H1 (cell line): ENCODE measurements at regions not wholly inside any gene's neighbourhood (a gene's known extent, or its start where the extent isn't known, plus 50 kb on each side); places are given as distances from the start of the nearest gene placed in this dataset.

Experiments used
- CTCF ChIA-PET: fragments of 300-600 bp; sonication (Branson Sonifier 250); formaldehyde crosslinking; loops from one replicate; lab custom pipeline; 2021; ENCODE audit not compliant: partially characterized antibody; lab: Charles Lee
- POLR2A ChIA-PET: fragments of 300-600 bp; sonication (Branson Sonifier 250); formaldehyde crosslinking; loops from one replicate; lab custom pipeline; 2021; ENCODE audit warnings: inconsistent platforms; ENCODE audit not compliant: partially characterized antibody; lab: Charles Lee
- DNase-seq, 2 experiments: peaks; one replicate each; pipeline versions ENCODE4 v3.0.0 to v3.0.0-alpha.2; 2010 to 2022; ENCODE audit warnings: low spot score in 2 of 2, low read depth in 1 of 2, mixed read lengths in 1 of 2
- FAIRE-seq: peaks from 2 replicates; lab custom pipeline; 2011; peaks lifted over from hg19 to GRCh38; lab: Jason Lieb, UNC
- H2AFZ ChIP-seq: 2 replicates; pipeline ENCODE4 v1.8.1; 2012; ENCODE audit warnings: low read length, inconsistent platforms
- H2AK5ac ChIP-seq: 2 replicates; pipeline ENCODE4 v1.6.1; 2013; ENCODE audit warnings: low read depth, low read length
- H2BK120ac ChIP-seq: replicated peaks from 2 replicates; pipeline ENCODE3; 2013; ENCODE audit warnings: low read depth, low read length, inconsistent platforms
- H2BK12ac ChIP-seq: 2 replicates; pipeline ENCODE4 v1.6.1; 2013; ENCODE audit warnings: low read depth, low read length
- H2BK15ac ChIP-seq: 2 replicates; pipeline ENCODE4 v1.6.1; 2013; ENCODE audit warnings: low read length
- H2BK20ac ChIP-seq: 2 replicates; pipeline ENCODE4 v1.6.1; 2013; ENCODE audit warnings: low read length
- H2BK5ac ChIP-seq: 2 replicates; pipeline ENCODE4 v1.6.1; 2013; ENCODE audit warnings: low read depth, low read length
- H3K14ac ChIP-seq: 2 replicates; pipeline ENCODE4 v1.6.1; 2013; ENCODE audit warnings: inconsistent platforms; ENCODE audit not compliant: insufficient read length
- H3K18ac ChIP-seq: 2 replicates; pipeline ENCODE4 v1.6.1; 2013; ENCODE audit warnings: low read length; ENCODE audit errors: extremely low read depth
- H3K23ac ChIP-seq: 2 replicates; pipeline ENCODE4 v1.6.1; 2013; ENCODE audit warnings: inconsistent platforms; ENCODE audit not compliant: insufficient read length
- H3K23me2 ChIP-seq: 2 replicates; pipeline ENCODE4 v1.6.1; 2013; ENCODE audit warnings: low read depth, low read length
- H3K27ac ChIP-seq: 2 replicates; pipeline ENCODE4 v1.6.1; 2011; ENCODE audit warnings: low read depth, low read length, inconsistent platforms
- H3K27me3 ChIP-seq, 4 experiments: replicated peaks in 1 of 4; 1 replicate in 1 of 4; 2 replicates in 3 of 4; pipeline versions ENCODE4 v1.6.1 to v1.8.1; 2011 to 2013; ENCODE audit warnings: low read length in 3 of 4, mild to moderate bottlenecking in 3 of 4, inconsistent platforms in 2 of 4, mixed read lengths in 2 of 4, moderate library complexity in 1 of 4; ENCODE audit not compliant: control insufficient read depth in 3 of 4, insufficient read depth in 3 of 4; ENCODE audit errors: extremely low read depth in 1 of 4
- H3K36me3 ChIP-seq, 4 experiments: 2 replicates each; pipeline versions ENCODE4 v1.6.1 to v1.8.1; 2011 to 2013; ENCODE audit warnings: mild to moderate bottlenecking in 4 of 4, low read length in 3 of 4, moderate library complexity in 2 of 4, control low read depth in 1 of 4, inconsistent platforms in 1 of 4; ENCODE audit not compliant: insufficient read depth in 4 of 4, control insufficient read depth in 2 of 4
- H3K4ac ChIP-seq: replicated peaks from 2 replicates; pipeline ENCODE3; 2013; ENCODE audit warnings: low read length, low read depth, mixed read lengths, inconsistent platforms; ENCODE audit not compliant: insufficient read length
- H3K4me1 ChIP-seq, 4 experiments: replicated peaks in 1 of 4; 1 replicate in 1 of 4; 2 replicates in 3 of 4; pipeline versions ENCODE4 v1.6.1 to v1.8.1; 2011 to 2013; ENCODE audit warnings: low read length in 3 of 4, inconsistent platforms in 2 of 4, mixed read lengths in 1 of 4; ENCODE audit not compliant: insufficient read depth in 4 of 4, control insufficient read depth in 3 of 4
- H3K4me2 ChIP-seq, 2 experiments: 2 replicates each; pipeline versions ENCODE4 v1.6.1 to v1.8.1; 2011 to 2013; ENCODE audit warnings: low read depth in 2 of 2, low read length in 2 of 2, control low read depth in 1 of 2, inconsistent platforms in 1 of 2, mild to moderate bottlenecking in 1 of 2; ENCODE audit not compliant: insufficient read depth in 1 of 2
- H3K4me3 ChIP-seq, 4 experiments: fragments of 200-600, 300-600 bp in 1 of 4; sonication (generic), shearing (Covaris generic), sonication (Bioruptor Twin) in 1 of 4; 2 replicates each; pipeline versions ENCODE4 v1.5.1 to v1.8.1; 2011 to 2016; ENCODE audit warnings: low read length in 4 of 4, low read depth in 3 of 4, control low read depth in 2 of 4, inconsistent platforms in 2 of 4, mild to moderate bottlenecking in 2 of 4, mixed read lengths in 1 of 4, moderate library complexity in 1 of 4; ENCODE audit not compliant: insufficient read depth in 2 of 4; ENCODE audit errors: extremely low read depth in 1 of 4
- H3K56ac ChIP-seq: replicated peaks from 2 replicates; pipeline ENCODE3; 2013; ENCODE audit warnings: low read depth, mild to moderate bottlenecking, mixed read lengths, low read length, inconsistent platforms; ENCODE audit not compliant: insufficient read length
- H3K79me1 ChIP-seq: 2 replicates; pipeline ENCODE4 v1.6.1; 2013; ENCODE audit warnings: low read depth, low read length, control low read depth
- H3K79me2 ChIP-seq, 2 experiments: 2 replicates each; pipeline versions ENCODE4 v1.6.1 to v1.8.1; 2012 to 2013; ENCODE audit warnings: low read length in 2 of 2, mild to moderate bottlenecking in 2 of 2, inconsistent platforms in 1 of 2; ENCODE audit not compliant: insufficient read depth in 2 of 2, control insufficient read depth in 1 of 2
- H3K9ac ChIP-seq, 4 experiments: replicated peaks in 1 of 4; 1 replicate in 1 of 4; 2 replicates in 3 of 4; pipeline versions ENCODE4 v1.6.1 to v1.8.1; 2011 to 2013; ENCODE audit warnings: low read depth in 3 of 4, low read length in 3 of 4, control low read depth in 2 of 4, mild to moderate bottlenecking in 2 of 4, moderate library complexity in 2 of 4, inconsistent platforms in 1 of 4; ENCODE audit errors: extremely low read depth in 1 of 4
- H3K9me3 ChIP-seq, 2 experiments: 2 replicates each; pipeline versions ENCODE4 v1.6.1 to v1.8.1; 2012 to 2013; ENCODE audit warnings: mild to moderate bottlenecking in 2 of 2, moderate library complexity in 2 of 2, control low read depth in 1 of 2, inconsistent platforms in 1 of 2, low read depth in 1 of 2, low read length in 1 of 2, mixed read lengths in 1 of 2; ENCODE audit not compliant: insufficient read depth in 2 of 2
- H4K20me1 ChIP-seq, 2 experiments: replicated peaks in 1 of 2; 2 replicates each; pipeline versions ENCODE3 to v1.8.1; 2011 to 2013; ENCODE audit warnings: inconsistent platforms in 2 of 2, low read length in 2 of 2, mild to moderate bottlenecking in 1 of 2; ENCODE audit not compliant: insufficient read depth in 2 of 2, control insufficient read depth in 1 of 2
- H4K5ac ChIP-seq: 2 replicates; pipeline ENCODE4 v1.6.1; 2013; ENCODE audit warnings: low read length, low read depth, mixed read lengths, inconsistent platforms; ENCODE audit not compliant: insufficient read length
- H4K8ac ChIP-seq: 2 replicates; pipeline ENCODE4 v1.8.0; 2013; ENCODE audit warnings: mild to moderate bottlenecking, moderate library complexity, low read length, inconsistent platforms; ENCODE audit not compliant: insufficient read depth; ENCODE audit errors: extremely low read depth
- H4K91ac ChIP-seq: replicated peaks from 2 replicates; pipeline ENCODE3; 2013; ENCODE audit warnings: low read length, mixed read lengths, inconsistent platforms; ENCODE audit not compliant: insufficient read length
- ASH2L ChIP-seq: fragments of 200-600, 300-600 bp; sonication (generic); IDR thresholded peaks from one replicate; pipeline ENCODE4 v1.7.1; 2017; ENCODE audit warnings: low read length
- ATF3 ChIP-seq: IDR thresholded peaks from 2 replicates; pipeline ENCODE4 v1.6.1; 2011; ENCODE audit warnings: low read depth, mild to moderate bottlenecking, low read length; ENCODE audit not compliant: insufficient read depth
- BRCA1 ChIP-seq: IDR thresholded peaks from 2 replicates; pipeline ENCODE4 v1.6.1; 2012; ENCODE audit warnings: low read depth, low read length, improper control_type of control experiment
- CREB1 ChIP-seq: IDR thresholded peaks from 2 replicates; pipeline ENCODE4 v1.6.1; 2012; ENCODE audit warnings: inconsistent platforms
- KDM5A ChIP-seq: fragments of 200-600 bp; IDR thresholded peaks from 2 replicates; pipeline ENCODE4 v1.7.1; 2012; ENCODE audit warnings: mild to moderate bottlenecking, low read length, inconsistent platforms, mixed read lengths
- NANOG ChIP-seq: IDR thresholded peaks from 2 replicates; pipeline ENCODE4 v1.6.1; 2011; ENCODE audit warnings: low read length, low read depth, mild to moderate bottlenecking, inconsistent platforms; ENCODE audit not compliant: insufficient read depth, poor library complexity, severe bottlenecking
- RFX5 ChIP-seq: IDR thresholded peaks from 2 replicates; pipeline ENCODE4 v1.6.1; 2011; ENCODE audit warnings: low read depth, low read length, improper control_type of control experiment, borderline replicate concordance
- SRF ChIP-seq: IDR thresholded peaks from 2 replicates; pipeline ENCODE4 v1.6.1; 2011; ENCODE audit warnings: mild to moderate bottlenecking, low read depth, low read length, moderate library complexity
- TEAD4 ChIP-seq: IDR thresholded peaks from 2 replicates; pipeline ENCODE4 v1.6.1; 2012; ENCODE audit warnings: low read depth, low read length, inconsistent platforms, mixed read lengths
- ZNF274 ChIP-seq: IDR thresholded peaks from 2 replicates; pipeline ENCODE4 v1.7.0; 2012; ENCODE audit warnings: low read length, borderline replicate concordance; ENCODE audit errors: extremely low read depth
- WGBS, 2 experiments: shearing (Covaris generic) in 1 of 2; methylation state at CpG; one replicate each; pipeline versions ENCODE4 v1.1.6 to v1.1.7; 2013 to 2015; ENCODE audit warnings: low lambda C conversion rate in 2 of 2, mixed read lengths in 2 of 2, inconsistent platforms in 1 of 2, low coverage in 1 of 2, missing lambda C conversion rate in 1 of 2; ENCODE audit not compliant: insufficient replicate concordance in 2 of 2, insufficient coverage in 1 of 2, insufficient read length in 1 of 2; ENCODE audit errors: extremely low coverage in 1 of 2, missing lambda C conversion rate in 1 of 2; 5-methylcytosine and 5-hydroxymethylcytosine counted together

GRCh38 chr6:40195428-40196134 is 261.3 kb upstream of the MOCS1 start:
- Histone ChIP-seq H3K27me3 (no peaks in the 10 kb centered on the region), H3K9me3 (no peaks in the 10 kb centered on the region), H3K4me3 (no peak overlapping the region), H3K56ac (no peak overlapping the region), H4K8ac (no peak overlapping the region), H3K18ac (no peak overlapping the region), H4K5ac (no peak overlapping the region), H3K79me2 (no peaks in the 10 kb centered on the region), H2BK120ac (no peak overlapping the region), H3K14ac (no peak overlapping the region), H3K79me1 (no peaks in the 10 kb centered on the region), H3K23ac (no peak overlapping the region), H3K36me3 (no peaks in the 10 kb centered on the region), H4K20me1 (no peaks in the 10 kb centered on the region), H3K9ac (no peak overlapping the region), H3K23me2 (no peaks in the 10 kb centered on the region), H3K4me2 (no peak overlapping the region), H2BK5ac (no peak overlapping the region), H2BK20ac (no peak overlapping the region), H3K4me1 (no peaks in the 10 kb centered on the region), H2BK12ac (no peak overlapping the region), H3K27ac (no peak overlapping the region), H2BK15ac (no peak overlapping the region), H4K91ac (no peak overlapping the region), H3K4ac (no peak overlapping the region), H2AK5ac (no peak overlapping the region), H2AFZ (no peak overlapping the region)
- CTCF ChIA-PET, result interaction anchor here (0.5 to 3.2 kb wide), 4 partner anchors 9 to 870 kb away, joined by 3 to 18 read pairs (median 4); no protein-coding TSS in a partner anchor
- DNase-seq (no peak), FAIRE-seq (no peak)
- 82% methylated on average over 11 of the region's 11 CpGs; no CpG with 5 or more reads in 1 of the 2 experiments for WGBS, 2 experiments
- POLR2A ChIA-PET, result interaction anchor here (1.9 kb wide), 1 partner anchor 8 kb away, joined by 5 read pairs; no protein-coding TSS in a partner anchor
- no peak for TF ChIP-seq NANOG
- TF ChIP-seq CREB1, result no peak
- no peak for TF ChIP-seq RFX5
- TF ChIP-seq BRCA1, result no peak
- no peak for TF ChIP-seq ATF3
- TF ChIP-seq SRF, result no peak
- no peak for TF ChIP-seq TEAD4
- no peak for TF ChIP-seq ZNF274
- no peak for TF ChIP-seq ASH2L
- no peak for TF ChIP-seq KDM5A
